Colonic mucosa (tissue), 4 donors: ENCODE measurements at regions not wholly inside any gene's neighbourhood (a gene's known extent, or its start where the extent isn't known, plus 50 kb on each side); places are given as distances from the start of the nearest gene placed in this dataset.

Experiments
- DNase-seq: peaks from one replicate; pipeline ENCODE4 v3.0.0-alpha.2; 2020
- H3K27ac ChIP-seq: fragments of 200-600 bp; one replicate; pipeline ENCODE4 v1.8.0; 2021
- H3K27me3 ChIP-seq: fragments of 200-600 bp; one replicate; pipeline ENCODE4 v1.8.0; 2021
- H3K36me3 ChIP-seq: fragments of 200-600 bp; one replicate; pipeline ENCODE4 v1.8.0; 2021
- H3K4me1 ChIP-seq: fragments of 200-600 bp; one replicate; pipeline ENCODE4 v1.8.0; 2021; ENCODE audit warnings: mild to moderate bottlenecking
- H3K4me3 ChIP-seq: fragments of 200-600 bp; one replicate; pipeline ENCODE4 v1.8.0; 2021
- H3K9ac ChIP-seq, 2 donors: one replicate each; pipeline ENCODE4 v1.7.0; 2013; ENCODE audit warnings: control low read depth in 2 of 2, low read depth in 2 of 2, low read length in 2 of 2
- H3K9me3 ChIP-seq: fragments of 200-600 bp; one replicate; pipeline ENCODE4 v1.8.0; 2021
- CTCF ChIP-seq: fragments of 200-600 bp; IDR thresholded peaks from one replicate; pipeline ENCODE4 v1.8.0; 2022; ENCODE audit warnings: antibody characterized with exemption, mild to moderate bottlenecking
- intact Hi-C: fragments of 100-400 bp; cut with DNase I; formaldehyde crosslinking; loops from one replicate; pipeline ENCODE4 v1.14.1; 2022
- donor health status: healthy.
- donor health status: DM: no; HTN: no; CAD: no.
- donor health status: DM: no; HTN: no; CAD: no.

GRCh38 chr13:110773480-110773879 is 60.0 kb downstream of the ING1 start:
- no peak overlapping the region for H3K27ac ChIP-seq
- H3K36me3 ChIP-seq = no peaks in the 10 kb centered on the region
- no peak for DNase-seq
- intact Hi-C loops = no loop called here
- H3K9ac ChIP-seq = no peak overlapping the region
- H3K27me3 ChIP-seq = no peaks in the 10 kb centered on the region
- H3K4me3 ChIP-seq = no peak overlapping the region
- no peak for TF ChIP-seq CTCF
- H3K9me3 ChIP-seq = no peaks in the 10 kb centered on the region
- H3K4me1 ChIP-seq = no peaks in the 10 kb centered on the region

- Histone ChIP-seq H3K4me1 (no peaks in the 10 kb centered on the region), H3K27me3 (no peaks in the 10 kb centered on the region), H3K27ac (no peak overlapping the region), H3K9ac (no peak overlapping the region), H3K9me3 (no peaks in the 10 kb centered on the region), H3K4me3 (no peak overlapping the region), H3K36me3 (no peaks in the 10 kb centered on the region)
- intact Hi-C loops = no loop called here
- no peak for DNase-seq
- TF ChIP-seq CTCF = no peak
Measured at GRCh38 chr13:110774051-110774450, 60.6 kb downstream of the ING1 start.

GRCh38 chr13:110774490-110774889 is 61.0 kb downstream of the ING1 start:
- H3K27ac ChIP-seq = no peak overlapping the region
- DNase-seq = no peak
- no peak overlapping the region for H3K9ac ChIP-seq
- intact Hi-C loops = no loop called here
- H3K36me3 ChIP-seq = no peaks in the 10 kb centered on the region
- TF ChIP-seq CTCF = no peak
- no peak overlapping the region for H3K4me3 ChIP-seq
- H3K4me1 ChIP-seq = no peaks in the 10 kb centered on the region
- no peaks in the 10 kb centered on the region for H3K9me3 ChIP-seq
- no peaks in the 10 kb centered on the region for H3K27me3 ChIP-seq

GRCh38 chr13:110775576-110775975 is 62.1 kb downstream of the ING1 start:
- intact Hi-C loops = no loop called here
- no peak overlapping the region for H3K9ac ChIP-seq
- H3K27ac ChIP-seq = no peak overlapping the region
- no peak for DNase-seq
- H3K9me3 ChIP-seq = no peaks in the 10 kb centered on the region
- H3K4me1 ChIP-seq = no peaks in the 10 kb centered on the region
- H3K36me3 ChIP-seq = no peaks in the 10 kb centered on the region
- H3K27me3 ChIP-seq = no peaks in the 10 kb centered on the region
- H3K4me3 ChIP-seq = no peak overlapping the region
- TF ChIP-seq CTCF = no peak

- no peak overlapping the region for H3K9ac ChIP-seq
- no peak overlapping the region for H3K27ac ChIP-seq
- DNase-seq = no peak
- H3K27me3 ChIP-seq = no peaks in the 10 kb centered on the region
- H3K4me1 ChIP-seq = no peaks in the 10 kb centered on the region
- intact Hi-C loops = no loop called here
- no peaks in the 10 kb centered on the region for H3K9me3 ChIP-seq
- H3K4me3 ChIP-seq = no peak overlapping the region
- no peaks in the 10 kb centered on the region for H3K36me3 ChIP-seq
- no peak for TF ChIP-seq CTCF
Measured at GRCh38 chr13:110777251-110777820, 63.8 kb downstream of the ING1 start.
